ENCODE measurements at regions not wholly inside any gene's neighbourhood (a gene's known extent, or its start where the extent isn't known, plus 50 kb on each side); places are given as distances from the start of the nearest gene placed in this dataset.
A peak's percentile ranks its signal among the peaks of the same experiment; 100 is the strongest.

GRCh38 chr1:88056881-88057280, 627.2 kb upstream of the PKN2 start:
- no peak overlapping the region for H3K27ac Mint-ChIP-seq
- H3K27me3 Mint-ChIP-seq (ENCODE audit: low read depth), result no peaks in the 10 kb centered on the region
- no peaks in the 10 kb centered on the region for H3K9me3 Mint-ChIP-seq
- no peaks in the 10 kb centered on the region for H3K36me3 Mint-ChIP-seq (ENCODE audit: low read depth)
- no peak overlapping the region for H3K4me3 Mint-ChIP-seq
- peaks cover 12% of the 10 kb centered on the region for H3K4me1 Mint-ChIP-seq
- TF ChIP-seq, protein P1, sequence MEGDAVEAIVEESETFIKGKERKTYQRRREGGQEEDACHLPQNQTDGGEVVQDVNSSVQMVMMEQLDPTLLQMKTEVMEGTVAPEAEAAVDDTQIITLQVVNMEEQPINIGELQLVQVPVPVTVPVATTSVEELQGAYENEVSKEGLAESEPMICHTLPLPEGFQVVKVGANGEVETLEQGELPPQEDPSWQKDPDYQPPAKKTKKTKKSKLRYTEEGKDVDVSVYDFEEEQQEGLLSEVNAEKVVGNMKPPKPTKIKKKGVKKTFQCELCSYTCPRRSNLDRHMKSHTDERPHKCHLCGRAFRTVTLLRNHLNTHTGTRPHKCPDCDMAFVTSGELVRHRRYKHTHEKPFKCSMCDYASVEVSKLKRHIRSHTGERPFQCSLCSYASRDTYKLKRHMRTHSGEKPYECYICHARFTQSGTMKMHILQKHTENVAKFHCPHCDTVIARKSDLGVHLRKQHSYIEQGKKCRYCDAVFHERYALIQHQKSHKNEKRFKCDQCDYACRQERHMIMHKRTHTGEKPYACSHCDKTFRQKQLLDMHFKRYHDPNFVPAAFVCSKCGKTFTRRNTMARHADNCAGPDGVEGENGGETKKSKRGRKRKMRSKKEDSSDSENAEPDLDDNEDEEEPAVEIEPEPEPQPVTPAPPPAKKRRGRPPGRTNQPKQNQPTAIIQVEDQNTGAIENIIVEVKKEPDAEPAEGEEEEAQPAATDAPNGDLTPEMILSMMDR (IDR thresholded peaks at IDR 0.05; ENCODE audit: unreplicated experiment in 3 of 3), result no peak

- Mint-ChIP-seq H3K4me3 (no peak overlapping the region), H3K27ac (no peak overlapping the region), H3K4me1 (peaks cover 7% of the 10 kb centered on the region), H3K9me3 (no peaks in the 10 kb centered on the region), H3K27me3 (ENCODE audit: low read depth) (no peaks in the 10 kb centered on the region), H3K36me3 (ENCODE audit: low read depth) (no peaks in the 10 kb centered on the region)
- TF ChIP-seq, protein P1 (IDR thresholded peaks at IDR 0.05; ENCODE audit: unreplicated experiment in 3 of 3), result no peak
Observed at GRCh38 chr1:88058205-88058604, 625.9 kb upstream of the PKN2 start.

- Mint-ChIP-seq H3K4me1 (peaks cover 13% of the 10 kb centered on the region), H3K4me3 (no peak overlapping the region), H3K36me3 (ENCODE audit: low read depth) (no peaks in the 10 kb centered on the region), H3K27ac (no peak overlapping the region), H3K9me3 (no peaks in the 10 kb centered on the region), H3K27me3 (ENCODE audit: low read depth) (no peaks in the 10 kb centered on the region)
- TF ChIP-seq, protein P1 (IDR thresholded peaks at IDR 0.05; ENCODE audit: unreplicated experiment in 3 of 3), result no peak
Observed at GRCh38 chr1:88060112-88060673, 623.9 kb upstream of the PKN2 start.

- Mint-ChIP-seq H3K9me3 (no peaks in the 10 kb centered on the region), H3K4me1 (peaks cover 13% of the 10 kb centered on the region), H3K36me3 (ENCODE audit: low read depth) (no peaks in the 10 kb centered on the region), H3K27ac (no peak overlapping the region), H3K27me3 (ENCODE audit: low read depth) (no peaks in the 10 kb centered on the region), H3K4me3 (no peak overlapping the region)
- TF ChIP-seq, protein P1 (IDR thresholded peaks at IDR 0.05; ENCODE audit: unreplicated experiment in 3 of 3), result no peak
Observed at GRCh38 chr1:88060750-88061491, 623.2 kb upstream of the PKN2 start.

DNA sequence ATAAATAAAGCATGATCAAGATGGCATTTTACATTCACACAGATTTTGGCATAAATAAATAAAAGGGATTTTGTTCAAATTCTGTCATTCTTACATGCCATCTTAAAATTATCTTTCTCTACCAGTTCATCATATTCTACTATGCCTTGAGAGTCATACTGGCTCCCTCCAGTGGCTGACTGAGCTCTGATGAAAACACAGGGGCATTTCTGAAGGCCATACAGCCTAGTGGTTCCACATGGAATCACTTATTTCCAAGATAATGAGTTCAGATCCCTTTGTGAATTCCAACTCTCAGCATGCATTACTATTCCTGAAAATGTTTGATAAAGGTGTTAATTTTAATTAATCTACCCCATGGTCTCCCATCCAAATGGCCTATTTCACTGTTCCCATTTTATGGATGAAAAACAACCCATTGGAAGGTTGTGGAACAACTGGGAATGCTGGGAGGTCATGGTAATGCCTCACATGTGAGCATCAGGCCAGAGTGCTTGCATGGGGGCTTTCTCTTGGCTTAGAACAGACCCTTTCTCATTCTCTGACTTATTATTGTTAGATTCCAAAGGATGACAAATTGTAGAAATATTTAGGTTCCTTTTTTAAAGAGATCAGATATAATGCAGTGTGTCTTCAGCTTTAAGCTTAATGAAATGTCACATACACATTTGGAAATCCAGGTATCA, 622.4 kb upstream of the PKN2 start:
- peaks cover 13% of the 10 kb centered on the region for H3K4me1 Mint-ChIP-seq
- H3K27ac Mint-ChIP-seq, result no peak overlapping the region
- TF ChIP-seq, protein P1 (IDR thresholded peaks at IDR 0.05; ENCODE audit: unreplicated experiment in 3 of 3), result peak; percentile 62 to 74 (median 69)
- H3K36me3 Mint-ChIP-seq (ENCODE audit: low read depth), result no peaks in the 10 kb centered on the region
- no peak overlapping the region for H3K4me3 Mint-ChIP-seq
- H3K9me3 Mint-ChIP-seq, result no peaks in the 10 kb centered on the region
- no peaks in the 10 kb centered on the region for H3K27me3 Mint-ChIP-seq (ENCODE audit: low read depth)

Data from nephron (organoid).